KOPT-K1 (cell line): ENCODE measurements at regions not wholly inside any gene's neighbourhood (a gene's known extent, or its start where the extent isn't known, plus 50 kb on each side); places are given as distances from the start of the nearest gene placed in this dataset.

Experiments used
- H3K27ac ChIP-seq: fragments of 200-600 bp; sonication (generic); 2 replicates; pipeline ENCODE4 v1.5.1; 2016; ENCODE audit warnings: antibody characterized with exemption, mild to moderate bottlenecking, low read depth, low read length; ENCODE audit not compliant: poor library complexity, severe bottlenecking
- H3K36me3 ChIP-seq: fragments of 200-600 bp; sonication (generic); 2 replicates; pipeline ENCODE4 v1.5.1; 2017; ENCODE audit warnings: antibody characterized with exemption, mild to moderate bottlenecking, low read length, moderate library complexity; ENCODE audit not compliant: insufficient read depth
- H3K9me3 ChIP-seq: fragments of 200-600 bp; sonication (generic); 2 replicates; pipeline ENCODE4 v1.5.1; 2017; ENCODE audit warnings: antibody characterized with exemption, low read length, mild to moderate bottlenecking; ENCODE audit not compliant: insufficient read depth, poor library complexity, severe bottlenecking

- no peaks in the 10 kb centered on the region for H3K9me3 ChIP-seq
- H3K36me3 ChIP-seq: peaks cover 50% of the 10 kb centered on the region
- H3K27ac ChIP-seq: no peak overlapping the region
These were observed 79.6 kb downstream of the DOP1B start for GRCh38 chr21:36236052-36236730.

GRCh38 chr21:36237441-36237840 lies 80.8 kb downstream of the DOP1B start:
- no peaks in the 10 kb centered on the region for H3K9me3 ChIP-seq
- H3K36me3 ChIP-seq: peaks cover 40% of the 10 kb centered on the region
- H3K27ac ChIP-seq: no peak overlapping the region

GRCh38 chr21:36239585-36239984 lies 80.4 kb upstream of the MORC3 start:
- no peak overlapping the region for H3K27ac ChIP-seq
- peaks cover 41% of the 10 kb centered on the region for H3K36me3 ChIP-seq
- H3K9me3 ChIP-seq: no peaks in the 10 kb centered on the region

- no peaks in the 10 kb centered on the region for H3K9me3 ChIP-seq
- peaks cover 61% of the 10 kb centered on the region for H3K36me3 ChIP-seq
- no peak overlapping the region for H3K27ac ChIP-seq
These were observed 78.3 kb upstream of the MORC3 start for GRCh38 chr21:36241717-36242116.

GRCh38 chr21:36245115-36245514 lies 74.9 kb upstream of the MORC3 start:
- Histone ChIP-seq H3K9me3 (no peaks in the 10 kb centered on the region), H3K36me3 (peaks cover 46% of the 10 kb centered on the region), H3K27ac (no peak overlapping the region)

- Histone ChIP-seq H3K36me3 (peaks cover 46% of the 10 kb centered on the region), H3K27ac (no peak overlapping the region), H3K9me3 (no peaks in the 10 kb centered on the region)
These were observed 74.3 kb upstream of the MORC3 start for GRCh38 chr21:36245649-36246048.

- Histone ChIP-seq H3K9me3 (no peaks in the 10 kb centered on the region), H3K27ac (no peak overlapping the region), H3K36me3 (peaks cover 50% of the 10 kb centered on the region)
These were observed 73.8 kb upstream of the MORC3 start for GRCh38 chr21:36246080-36246631.

GRCh38 chr21:36247316-36248010 lies 72.5 kb upstream of the MORC3 start:
- Histone ChIP-seq H3K36me3 (peaks cover 50% of the 10 kb centered on the region), H3K9me3 (no peaks in the 10 kb centered on the region), H3K27ac (peak overlapping the region; percentile 96)

- Histone ChIP-seq H3K36me3 (peaks cover 36% of the 10 kb centered on the region), H3K9me3 (no peaks in the 10 kb centered on the region), H3K27ac (peak overlapping the region; percentile 96)
These were observed 70.2 kb upstream of the MORC3 start for GRCh38 chr21:36249576-36250422.

GRCh38 chr21:36250423-36251075 lies 69.4 kb upstream of the MORC3 start:
- no peaks in the 10 kb centered on the region for H3K9me3 ChIP-seq
- peak overlapping the region; percentile 96 for H3K27ac ChIP-seq
- H3K36me3 ChIP-seq: peaks cover 28% of the 10 kb centered on the region

GRCh38 chr21:36254106-36254941 lies 65.7 kb upstream of the MORC3 start:
- Histone ChIP-seq H3K9me3 (no peaks in the 10 kb centered on the region), H3K36me3 (peaks cover 14% of the 10 kb centered on the region), H3K27ac (peak overlapping the region; percentile 67)

- H3K36me3 ChIP-seq: peaks cover 14% of the 10 kb centered on the region
- H3K27ac ChIP-seq: peak overlapping the region; percentile 67
- no peaks in the 10 kb centered on the region for H3K9me3 ChIP-seq
These were observed 64.3 kb upstream of the MORC3 start for GRCh38 chr21:36255663-36256062.

GRCh38 chr21:36257657-36258056 lies 62.3 kb upstream of the MORC3 start:
- Histone ChIP-seq H3K9me3 (no peaks in the 10 kb centered on the region), H3K27ac (no peak overlapping the region), H3K36me3 (peaks cover 23% of the 10 kb centered on the region)
